H1 (cell line): ENCODE measurements at regions not wholly inside any gene's neighbourhood (a gene's known extent, or its start where the extent isn't known, plus 50 kb on each side); places are given as distances from the start of the nearest gene placed in this dataset.

Source experiments
- CTCF ChIA-PET: fragments of 300-600 bp; sonication (Branson Sonifier 250); formaldehyde crosslinking; loops from one replicate; lab custom pipeline; 2021; ENCODE audit not compliant: partially characterized antibody; lab: Charles Lee
- POLR2A ChIA-PET: fragments of 300-600 bp; sonication (Branson Sonifier 250); formaldehyde crosslinking; loops from one replicate; lab custom pipeline; 2021; ENCODE audit warnings: inconsistent platforms; ENCODE audit not compliant: partially characterized antibody; lab: Charles Lee
- DNase-seq, 2 experiments: peaks; one replicate each; pipeline versions ENCODE4 v3.0.0 to v3.0.0-alpha.2; 2010 to 2022; ENCODE audit warnings: low spot score in 2 of 2, low read depth in 1 of 2, mixed read lengths in 1 of 2
- FAIRE-seq: peaks from 2 replicates; lab custom pipeline; 2011; peaks lifted over from hg19 to GRCh38; lab: Jason Lieb, UNC
- H2AFZ ChIP-seq: 2 replicates; pipeline ENCODE4 v1.8.1; 2012; ENCODE audit warnings: low read length, inconsistent platforms
- H2AK5ac ChIP-seq: 2 replicates; pipeline ENCODE4 v1.6.1; 2013; ENCODE audit warnings: low read depth, low read length
- H2BK120ac ChIP-seq: replicated peaks from 2 replicates; pipeline ENCODE3; 2013; ENCODE audit warnings: low read depth, low read length, inconsistent platforms
- H2BK12ac ChIP-seq: 2 replicates; pipeline ENCODE4 v1.6.1; 2013; ENCODE audit warnings: low read depth, low read length
- H2BK15ac ChIP-seq: 2 replicates; pipeline ENCODE4 v1.6.1; 2013; ENCODE audit warnings: low read length
- H2BK20ac ChIP-seq: 2 replicates; pipeline ENCODE4 v1.6.1; 2013; ENCODE audit warnings: low read length
- H2BK5ac ChIP-seq: 2 replicates; pipeline ENCODE4 v1.6.1; 2013; ENCODE audit warnings: low read depth, low read length
- H3K14ac ChIP-seq: 2 replicates; pipeline ENCODE4 v1.6.1; 2013; ENCODE audit warnings: inconsistent platforms; ENCODE audit not compliant: insufficient read length
- H3K18ac ChIP-seq: 2 replicates; pipeline ENCODE4 v1.6.1; 2013; ENCODE audit warnings: low read length; ENCODE audit errors: extremely low read depth
- H3K23ac ChIP-seq: 2 replicates; pipeline ENCODE4 v1.6.1; 2013; ENCODE audit warnings: inconsistent platforms; ENCODE audit not compliant: insufficient read length
- H3K23me2 ChIP-seq: 2 replicates; pipeline ENCODE4 v1.6.1; 2013; ENCODE audit warnings: low read depth, low read length
- H3K27ac ChIP-seq: 2 replicates; pipeline ENCODE4 v1.6.1; 2011; ENCODE audit warnings: low read depth, low read length, inconsistent platforms
- H3K27me3 ChIP-seq, 4 experiments: replicated peaks in 1 of 4; 1 replicate in 1 of 4; 2 replicates in 3 of 4; pipeline versions ENCODE4 v1.6.1 to v1.8.1; 2011 to 2013; ENCODE audit warnings: low read length in 3 of 4, mild to moderate bottlenecking in 3 of 4, inconsistent platforms in 2 of 4, mixed read lengths in 2 of 4, moderate library complexity in 1 of 4; ENCODE audit not compliant: control insufficient read depth in 3 of 4, insufficient read depth in 3 of 4; ENCODE audit errors: extremely low read depth in 1 of 4
- H3K36me3 ChIP-seq, 4 experiments: 2 replicates each; pipeline versions ENCODE4 v1.6.1 to v1.8.1; 2011 to 2013; ENCODE audit warnings: mild to moderate bottlenecking in 4 of 4, low read length in 3 of 4, moderate library complexity in 2 of 4, control low read depth in 1 of 4, inconsistent platforms in 1 of 4; ENCODE audit not compliant: insufficient read depth in 4 of 4, control insufficient read depth in 2 of 4
- H3K4ac ChIP-seq: replicated peaks from 2 replicates; pipeline ENCODE3; 2013; ENCODE audit warnings: low read length, low read depth, mixed read lengths, inconsistent platforms; ENCODE audit not compliant: insufficient read length
- H3K4me1 ChIP-seq, 4 experiments: replicated peaks in 1 of 4; 1 replicate in 1 of 4; 2 replicates in 3 of 4; pipeline versions ENCODE4 v1.6.1 to v1.8.1; 2011 to 2013; ENCODE audit warnings: low read length in 3 of 4, inconsistent platforms in 2 of 4, mixed read lengths in 1 of 4; ENCODE audit not compliant: insufficient read depth in 4 of 4, control insufficient read depth in 3 of 4
- H3K4me2 ChIP-seq, 2 experiments: 2 replicates each; pipeline versions ENCODE4 v1.6.1 to v1.8.1; 2011 to 2013; ENCODE audit warnings: low read depth in 2 of 2, low read length in 2 of 2, control low read depth in 1 of 2, inconsistent platforms in 1 of 2, mild to moderate bottlenecking in 1 of 2; ENCODE audit not compliant: insufficient read depth in 1 of 2
- H3K4me3 ChIP-seq, 4 experiments: fragments of 200-600, 300-600 bp in 1 of 4; sonication (generic), shearing (Covaris generic), sonication (Bioruptor Twin) in 1 of 4; 2 replicates each; pipeline versions ENCODE4 v1.5.1 to v1.8.1; 2011 to 2016; ENCODE audit warnings: low read length in 4 of 4, low read depth in 3 of 4, control low read depth in 2 of 4, inconsistent platforms in 2 of 4, mild to moderate bottlenecking in 2 of 4, mixed read lengths in 1 of 4, moderate library complexity in 1 of 4; ENCODE audit not compliant: insufficient read depth in 2 of 4; ENCODE audit errors: extremely low read depth in 1 of 4
- H3K56ac ChIP-seq: replicated peaks from 2 replicates; pipeline ENCODE3; 2013; ENCODE audit warnings: low read depth, mild to moderate bottlenecking, mixed read lengths, low read length, inconsistent platforms; ENCODE audit not compliant: insufficient read length
- H3K79me1 ChIP-seq: 2 replicates; pipeline ENCODE4 v1.6.1; 2013; ENCODE audit warnings: low read depth, low read length, control low read depth
- H3K79me2 ChIP-seq, 2 experiments: 2 replicates each; pipeline versions ENCODE4 v1.6.1 to v1.8.1; 2012 to 2013; ENCODE audit warnings: low read length in 2 of 2, mild to moderate bottlenecking in 2 of 2, inconsistent platforms in 1 of 2; ENCODE audit not compliant: insufficient read depth in 2 of 2, control insufficient read depth in 1 of 2
- H3K9ac ChIP-seq, 4 experiments: replicated peaks in 1 of 4; 1 replicate in 1 of 4; 2 replicates in 3 of 4; pipeline versions ENCODE4 v1.6.1 to v1.8.1; 2011 to 2013; ENCODE audit warnings: low read depth in 3 of 4, low read length in 3 of 4, control low read depth in 2 of 4, mild to moderate bottlenecking in 2 of 4, moderate library complexity in 2 of 4, inconsistent platforms in 1 of 4; ENCODE audit errors: extremely low read depth in 1 of 4
- H3K9me3 ChIP-seq, 2 experiments: 2 replicates each; pipeline versions ENCODE4 v1.6.1 to v1.8.1; 2012 to 2013; ENCODE audit warnings: mild to moderate bottlenecking in 2 of 2, moderate library complexity in 2 of 2, control low read depth in 1 of 2, inconsistent platforms in 1 of 2, low read depth in 1 of 2, low read length in 1 of 2, mixed read lengths in 1 of 2; ENCODE audit not compliant: insufficient read depth in 2 of 2
- H4K20me1 ChIP-seq, 2 experiments: replicated peaks in 1 of 2; 2 replicates each; pipeline versions ENCODE3 to v1.8.1; 2011 to 2013; ENCODE audit warnings: inconsistent platforms in 2 of 2, low read length in 2 of 2, mild to moderate bottlenecking in 1 of 2; ENCODE audit not compliant: insufficient read depth in 2 of 2, control insufficient read depth in 1 of 2
- H4K5ac ChIP-seq: 2 replicates; pipeline ENCODE4 v1.6.1; 2013; ENCODE audit warnings: low read length, low read depth, mixed read lengths, inconsistent platforms; ENCODE audit not compliant: insufficient read length
- H4K8ac ChIP-seq: 2 replicates; pipeline ENCODE4 v1.8.0; 2013; ENCODE audit warnings: mild to moderate bottlenecking, moderate library complexity, low read length, inconsistent platforms; ENCODE audit not compliant: insufficient read depth; ENCODE audit errors: extremely low read depth
- H4K91ac ChIP-seq: replicated peaks from 2 replicates; pipeline ENCODE3; 2013; ENCODE audit warnings: low read length, mixed read lengths, inconsistent platforms; ENCODE audit not compliant: insufficient read length
- CBX8 ChIP-seq: fragments of 300-800, 300-1000 bp; sonication (generic); IDR thresholded peaks from 2 replicates; pipeline ENCODE4 v1.7.1; 2016; ENCODE audit warnings: low read depth, low read length, borderline replicate concordance
- CEBPB ChIP-seq: IDR thresholded peaks from 2 replicates; pipeline ENCODE4 v1.6.1; 2012; ENCODE audit warnings: low read depth, low read length
- CREB1 ChIP-seq: IDR thresholded peaks from 2 replicates; pipeline ENCODE4 v1.6.1; 2012; ENCODE audit warnings: inconsistent platforms
- GTF2F1 ChIP-seq: IDR thresholded peaks from 2 replicates; pipeline ENCODE4 v1.6.1; 2012; ENCODE audit warnings: low read depth, low read length, improper control_type of control experiment, borderline replicate concordance
- MAFK ChIP-seq: IDR thresholded peaks from 2 replicates; pipeline ENCODE4 v1.6.1; 2012; ENCODE audit warnings: low read depth, mild to moderate bottlenecking, improper control_type of control experiment, low read length
- SUZ12 ChIP-seq: fragments of 200-600 bp; sonication (generic); IDR thresholded peaks from 2 replicates; pipeline ENCODE4 v1.6.1; 2012; ENCODE audit warnings: mild to moderate bottlenecking, inconsistent platforms, low read length, moderate library complexity, mixed read lengths
- WGBS, 2 experiments: shearing (Covaris generic) in 1 of 2; methylation state at CpG; one replicate each; pipeline versions ENCODE4 v1.1.6 to v1.1.7; 2013 to 2015; ENCODE audit warnings: low lambda C conversion rate in 2 of 2, mixed read lengths in 2 of 2, inconsistent platforms in 1 of 2, low coverage in 1 of 2, missing lambda C conversion rate in 1 of 2; ENCODE audit not compliant: insufficient replicate concordance in 2 of 2, insufficient coverage in 1 of 2, insufficient read length in 1 of 2; ENCODE audit errors: extremely low coverage in 1 of 2, missing lambda C conversion rate in 1 of 2; 5-methylcytosine and 5-hydroxymethylcytosine counted together

DNA sequence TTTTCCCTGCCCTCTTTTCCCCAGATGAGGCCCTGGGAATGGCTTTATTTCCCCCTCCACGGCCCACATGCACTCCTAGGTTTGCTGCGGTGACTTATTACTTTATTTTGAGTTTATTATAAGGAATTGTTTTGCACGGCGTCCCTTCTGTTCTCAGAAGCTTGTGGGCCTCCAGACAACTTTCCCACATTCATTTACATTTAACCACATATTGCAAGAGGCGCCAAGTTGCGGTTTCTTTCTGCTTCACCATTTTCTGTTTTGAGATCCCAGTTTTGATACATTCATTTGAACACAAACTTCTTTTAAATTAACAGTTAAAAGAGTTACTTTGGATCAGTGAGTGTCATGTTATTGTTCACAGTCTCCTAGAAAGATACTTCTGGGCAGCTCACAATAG is 532.5 kb upstream of the MGMT start:
- H3K27me3 ChIP-seq = no peaks in the 10 kb centered on the region

More for the DNA sequence above, 532.5 kb upstream of the MGMT start:
- Histone ChIP-seq H3K4me2 (no peak overlapping the region), H3K18ac (no peak overlapping the region), H2BK12ac (no peak overlapping the region), H4K20me1 (no peaks in the 10 kb centered on the region), H3K4me3 (no peak overlapping the region), H3K23me2 (no peaks in the 10 kb centered on the region), H3K23ac (no peak overlapping the region), H3K56ac (no peak overlapping the region), H3K4ac (no peak overlapping the region), H3K4me1 (peaks cover 0 to 2% (median 0%) of the 10 kb centered on the region in 4 experiments; a peak in 1 of 7 replicates), H3K27ac (no peak overlapping the region), H3K9ac (no peak overlapping the region), H2BK20ac (no peak overlapping the region), H3K9me3 (no peaks in the 10 kb centered on the region), H2BK5ac (no peak overlapping the region), H2AK5ac (no peak overlapping the region), H3K14ac (no peak overlapping the region), H3K79me1 (no peaks in the 10 kb centered on the region), H3K79me2 (no peaks in the 10 kb centered on the region), H2BK120ac (no peak overlapping the region), H4K8ac (no peak overlapping the region), H4K91ac (no peak overlapping the region), H2BK15ac (no peak overlapping the region), H4K5ac (no peak overlapping the region), H2AFZ (no peak overlapping the region), H3K36me3 (no peaks in the 10 kb centered on the region)
- TF ChIP-seq SUZ12 (no peak), CREB1 (no peak), GTF2F1 (no peak), MAFK (no peak), CEBPB (no peak), CBX8 (no peak)
- CTCF ChIA-PET = interaction anchor here (1.3 kb wide), 1 partner anchor 24 kb away, joined by 3 read pairs; no protein-coding TSS in a partner anchor
- POLR2A ChIA-PET = no interaction called here
- WGBS, 2 experiments = 91% methylated on average over 6 of the region's 6 CpGs; no CpG with 5 or more reads in 1 of the 2 experiments
- no peak for FAIRE-seq
- DNase-seq = no peak
